IPS DF 4.7 (cell line): ENCODE measurements at regions not wholly inside any gene's neighbourhood (a gene's known extent, or its start where the extent isn't known, plus 50 kb on each side); places are given as distances from the start of the nearest gene placed in this dataset.
A peak's percentile ranks its signal among the peaks of the same experiment; 100 is the strongest.
"Not testable (repeated sequence)": the region's sequence is repeated elsewhere in the genome, so short reads cannot be mapped to it uniquely, and the experiment has no call there.

Source experiments
- DNase-seq: peaks from one replicate; pipeline ENCODE4 v3.0.0-alpha.2; 2013; ENCODE audit warnings: low spot score; ENCODE audit errors: extremely low read depth

DNA sequence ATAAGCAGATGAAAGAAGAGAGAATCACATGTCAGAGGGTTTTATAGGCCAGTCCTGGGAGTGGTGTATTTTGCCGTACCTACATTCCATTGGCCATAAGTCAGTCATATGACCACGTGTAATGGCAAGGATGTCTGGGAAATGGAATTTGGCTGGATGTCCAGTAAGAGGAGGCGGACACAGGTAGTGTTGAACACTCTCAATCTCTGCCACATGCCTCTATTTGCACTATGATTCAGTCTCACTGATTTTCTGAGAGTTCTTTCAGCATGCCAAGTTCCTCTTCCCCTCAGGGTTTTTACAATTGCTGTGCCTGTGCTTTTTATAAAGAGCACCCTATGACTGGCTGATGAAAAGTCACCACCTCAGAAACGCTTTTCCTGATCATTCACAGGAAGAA lies 164.2 kb upstream of the GPR101 start:
- no peak for DNase-seq

DNA sequence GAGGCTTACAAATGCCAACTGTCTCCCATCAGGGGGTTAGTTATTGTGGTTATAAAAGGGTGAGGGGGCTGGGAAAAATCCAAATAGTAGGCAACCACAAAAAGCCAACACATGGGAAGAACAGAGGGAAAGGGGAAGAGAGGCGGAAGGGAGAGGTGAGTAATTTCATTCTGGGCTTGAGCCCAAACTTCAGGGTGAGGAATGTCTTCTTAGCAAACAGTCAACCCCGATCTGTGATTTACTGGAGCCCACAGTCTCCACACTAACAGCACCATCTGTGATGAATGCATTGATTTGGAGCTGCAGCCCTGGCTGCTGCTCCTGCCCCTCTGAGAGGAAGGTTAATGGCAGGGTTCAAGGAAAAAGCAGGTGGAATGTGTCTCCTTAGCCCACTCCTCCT lies 162.2 kb upstream of the GPR101 start:
- no peak for DNase-seq

DNA sequence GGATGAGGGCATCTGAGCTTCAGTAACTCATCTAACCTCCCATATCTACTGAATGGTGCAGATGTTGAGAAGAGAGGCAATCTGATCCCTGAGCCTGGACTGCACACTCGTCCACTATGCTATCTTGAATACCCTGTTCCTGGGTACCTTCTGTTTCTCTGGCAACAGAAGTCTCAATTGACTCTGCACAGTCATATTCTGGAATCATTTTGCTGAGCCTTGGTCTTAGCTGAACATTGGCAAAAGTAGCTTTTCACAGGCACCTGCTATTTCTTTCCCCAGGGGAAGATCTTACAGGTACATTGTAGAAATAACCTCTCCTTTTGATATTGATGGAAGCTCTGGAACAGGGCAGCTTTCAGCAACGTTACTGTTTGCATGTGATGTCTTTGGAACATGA lies 161.5 kb upstream of the GPR101 start:
- DNase-seq = no peak

DNA sequence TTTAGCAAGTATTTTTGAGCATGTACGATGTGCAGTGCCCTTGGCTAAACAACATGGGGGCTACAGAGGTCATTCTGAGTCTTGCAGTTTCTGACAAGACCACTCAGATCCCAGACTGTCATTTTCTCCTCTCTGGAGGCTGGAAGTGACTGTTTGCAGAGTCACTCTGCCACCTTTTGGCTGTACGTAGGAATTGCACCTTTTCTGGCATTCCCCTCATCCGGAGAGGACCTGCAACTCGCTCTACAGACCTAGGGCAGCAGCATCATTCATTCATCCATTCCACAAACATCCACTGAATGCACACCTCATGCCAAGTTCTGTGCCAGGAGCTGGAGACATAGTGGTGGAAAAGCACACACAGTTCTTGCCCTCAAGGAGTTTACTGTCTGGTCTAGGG lies 160.4 kb upstream of the GPR101 start:
- DNase-seq = peak; percentile 14

DNA sequence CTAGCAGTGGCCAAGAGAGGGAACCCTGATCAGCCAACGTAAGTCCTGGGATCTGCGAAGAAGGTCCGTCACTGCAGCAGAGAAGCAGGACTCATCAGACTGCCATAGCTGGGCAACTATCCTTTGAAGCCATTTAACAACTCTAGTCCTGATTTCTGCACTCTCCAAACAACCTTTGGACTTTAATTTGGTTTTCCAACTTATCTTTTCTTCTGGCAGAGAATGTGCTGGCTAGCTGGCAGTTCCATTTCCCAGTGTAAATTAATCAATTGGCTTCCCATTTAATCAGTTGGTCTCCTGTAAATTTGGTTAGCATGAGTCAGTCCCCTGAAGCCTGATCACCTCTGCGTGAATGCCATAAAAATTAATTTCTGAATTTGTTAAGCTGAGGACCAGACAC lies 153.7 kb upstream of the GPR101 start:
- no peak for DNase-seq

DNA sequence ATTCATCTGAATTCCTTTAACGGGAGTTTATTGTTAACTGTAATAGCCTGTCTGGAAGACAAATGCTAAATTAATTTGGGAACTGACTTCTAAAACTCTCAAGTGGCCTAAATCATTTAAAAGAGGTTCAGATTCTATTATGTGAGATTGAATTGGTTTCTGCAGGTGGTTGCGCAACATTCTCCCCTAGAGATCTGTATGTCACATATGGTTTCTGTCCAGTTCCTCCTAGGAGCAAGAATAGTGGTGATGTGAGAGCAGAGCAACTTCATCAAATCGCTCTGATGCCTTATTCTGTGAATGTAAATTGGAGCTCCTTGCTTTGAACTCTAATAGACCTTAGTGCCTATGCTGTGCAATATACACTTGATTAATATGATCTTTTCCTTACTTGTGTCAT lies 144.6 kb upstream of the GPR101 start:
- no peak for DNase-seq

DNA sequence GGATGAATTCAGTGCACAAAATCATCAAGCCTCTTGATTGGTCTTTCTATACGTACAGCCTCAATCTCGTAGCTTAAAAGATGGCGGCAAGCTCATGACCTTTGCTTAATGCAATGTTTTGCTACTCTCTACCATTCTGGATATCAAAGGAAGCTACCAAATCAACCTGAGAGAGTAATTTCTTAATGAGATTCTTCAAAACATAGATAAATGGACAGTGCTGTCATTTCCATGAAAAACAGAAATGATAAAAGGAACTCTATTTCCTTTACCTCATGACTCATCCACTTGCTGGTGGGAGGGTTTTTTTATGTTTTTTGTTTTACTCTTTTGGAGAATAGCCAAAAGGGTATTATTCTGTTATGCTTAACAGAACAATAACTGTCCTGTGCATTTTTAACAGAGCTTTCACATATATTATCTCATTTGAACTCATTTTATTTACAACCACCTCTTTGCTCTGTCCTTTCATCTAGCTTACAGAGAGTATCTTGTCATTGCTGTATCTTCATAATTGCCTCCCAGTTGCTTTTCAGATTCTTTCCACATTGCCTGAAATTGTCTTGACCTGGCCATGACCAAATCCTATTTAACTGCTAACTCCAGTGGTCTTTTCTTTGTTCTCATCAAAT lies 138.6 kb upstream of the GPR101 start:
- DNase-seq = no peak

DNA sequence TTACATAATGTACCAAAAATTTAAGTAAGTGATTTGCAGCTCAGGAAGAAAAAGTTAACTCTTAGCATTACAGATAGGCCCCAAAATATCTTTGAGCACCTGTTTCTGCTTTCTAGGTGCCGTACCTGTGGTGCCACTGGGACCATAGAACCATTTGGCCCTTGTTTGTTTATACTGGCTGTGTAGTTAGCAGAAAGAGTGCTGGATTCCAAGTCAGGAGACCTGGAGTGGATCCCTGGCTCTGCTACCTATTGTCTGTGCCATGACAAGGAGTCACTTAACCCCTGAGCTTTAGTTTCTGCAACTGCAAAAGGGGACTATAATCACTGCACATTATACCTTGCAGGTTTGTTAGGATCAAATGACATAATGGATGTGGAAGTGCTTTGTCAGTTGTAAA lies 137.8 kb upstream of the GPR101 start:
- no peak for DNase-seq

DNA sequence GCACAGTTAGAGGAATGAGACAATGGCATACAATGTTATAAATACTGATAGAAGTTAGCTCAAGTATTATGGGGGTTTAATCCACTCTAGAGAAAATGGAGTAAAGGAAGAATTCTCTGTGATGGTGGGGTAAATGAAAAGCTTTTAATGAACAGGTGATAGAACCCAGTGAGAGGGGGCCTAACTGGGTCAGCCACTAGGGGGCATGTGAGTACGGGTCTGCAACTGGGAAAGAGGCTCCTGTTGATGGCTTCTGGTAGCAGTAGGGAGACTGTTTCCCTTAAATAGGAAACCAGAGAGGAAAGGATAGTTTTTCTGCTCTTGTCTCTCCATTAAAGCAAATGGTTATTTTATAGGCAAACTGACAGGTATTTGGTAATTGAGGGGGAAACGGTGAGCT lies 132.8 kb upstream of the GPR101 start:
- DNase-seq = no peak

DNA sequence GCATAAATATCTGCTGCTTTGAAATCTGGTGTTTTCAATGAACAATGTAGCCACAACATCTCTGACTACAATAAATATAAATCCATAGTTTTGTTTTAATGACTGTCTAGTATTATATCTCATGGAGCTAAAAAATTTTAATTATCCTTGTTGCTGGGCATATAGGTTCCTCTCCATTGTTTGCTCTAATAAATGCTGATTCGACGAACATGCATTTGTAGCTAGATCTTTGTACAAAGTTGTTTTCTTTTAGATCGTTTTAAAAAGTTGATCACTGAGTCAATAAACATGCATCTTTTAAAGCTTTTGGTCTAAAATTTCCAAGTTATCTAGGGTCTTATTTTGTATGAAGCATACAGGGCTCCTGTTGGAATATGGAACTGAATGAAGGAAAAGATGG lies 130.5 kb upstream of the GPR101 start:
- no peak for DNase-seq

DNA sequence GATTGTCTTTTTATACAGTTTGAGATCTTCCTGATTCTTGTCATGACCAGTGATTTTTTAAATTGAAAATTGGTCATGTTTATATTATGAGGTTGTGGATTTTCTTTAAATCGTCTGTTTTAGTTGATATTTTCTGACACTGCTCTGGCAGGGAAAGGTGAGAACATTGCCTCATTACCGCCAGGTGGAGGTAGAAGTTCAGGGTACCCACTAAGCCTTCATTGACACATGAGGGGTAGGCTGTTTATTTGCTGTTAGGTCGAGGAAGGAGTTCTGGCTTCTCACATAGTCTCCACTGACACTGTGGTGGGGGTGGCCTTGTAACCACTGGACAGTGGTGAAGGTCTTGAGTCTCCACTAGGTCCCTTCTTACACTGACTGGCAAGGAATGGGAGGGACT lies 117.6 kb upstream of the GPR101 start:
- DNase-seq = no peak

DNA sequence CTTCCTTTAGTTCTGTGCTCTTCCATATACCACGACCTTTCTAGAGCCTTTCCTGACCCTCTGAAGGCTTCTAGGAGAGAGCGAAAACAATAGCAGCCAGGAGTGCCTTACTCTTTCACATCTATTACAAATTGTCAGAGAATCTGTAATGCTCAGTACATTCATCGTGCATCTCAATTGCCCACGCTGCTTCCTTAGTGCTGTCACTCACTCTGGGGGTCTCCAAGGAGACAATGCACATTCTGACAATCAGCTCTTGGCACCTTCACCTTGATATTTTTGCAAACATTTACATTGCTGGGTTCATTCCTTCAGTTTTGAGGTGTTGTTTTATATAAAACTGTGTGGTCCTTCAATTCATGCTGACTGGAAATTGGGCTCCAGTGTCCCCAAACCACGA lies 110.1 kb upstream of the GPR101 start:
- DNase-seq = no peak

DNA sequence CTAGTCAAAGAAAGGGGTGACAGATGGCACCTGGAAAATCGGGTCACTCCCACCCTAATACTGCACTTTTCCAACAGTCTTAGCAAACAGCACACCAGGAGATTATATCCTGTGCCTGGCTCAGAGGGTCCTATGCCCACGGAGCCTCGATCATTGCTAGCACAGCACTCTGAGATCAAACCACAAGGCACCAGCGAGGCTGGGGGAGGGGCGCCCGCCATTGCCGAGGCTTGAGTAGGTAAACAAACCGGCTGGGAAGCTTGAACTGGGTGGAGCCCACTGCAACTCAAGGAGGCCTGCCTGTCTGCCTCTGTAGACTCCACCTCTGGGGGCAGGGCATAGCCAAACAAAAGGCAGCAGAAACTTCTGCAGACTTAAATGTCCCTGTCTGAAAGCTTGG lies 88.9 kb upstream of the GPR101 start:
- DNase-seq = not testable (repeated sequence)

DNA sequence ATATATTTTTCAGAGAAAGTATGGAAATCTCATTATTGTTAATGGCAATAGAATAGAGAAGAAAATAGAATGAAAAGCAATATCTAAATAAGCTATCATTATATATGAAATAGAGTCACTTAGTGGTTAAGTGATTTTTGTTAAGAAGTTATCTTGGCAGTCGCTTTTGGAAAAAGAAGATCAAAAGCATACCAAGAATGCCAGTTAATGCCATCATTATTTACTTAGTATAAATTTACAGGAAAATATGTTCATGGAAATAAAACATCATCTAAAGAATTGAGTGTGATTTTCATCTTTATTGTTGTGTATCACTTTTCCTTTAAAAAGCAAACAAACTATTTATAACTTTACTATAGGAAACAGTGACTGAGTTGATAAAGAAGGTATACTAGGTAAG lies 85.3 kb upstream of the GPR101 start:
- no peak for DNase-seq

DNA sequence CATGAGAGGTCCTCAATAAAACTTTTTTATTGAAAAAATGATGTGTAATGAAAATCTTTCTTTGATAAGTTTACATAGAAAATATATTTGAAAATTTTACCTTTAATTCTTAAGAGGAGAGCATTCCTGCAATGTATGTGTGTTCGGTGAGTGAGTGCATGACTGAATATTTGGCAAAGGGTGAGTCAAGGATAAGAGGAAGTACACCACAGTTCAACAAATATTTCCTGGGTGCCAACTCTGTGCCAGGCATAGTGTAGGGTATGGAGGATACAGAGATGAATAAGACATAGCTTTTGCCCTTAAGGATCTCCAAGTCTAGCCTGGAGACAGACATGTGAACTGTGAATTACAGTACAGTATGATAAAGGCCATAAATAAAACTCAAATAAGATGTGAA lies 84.7 kb upstream of the GPR101 start:
- DNase-seq = no peak

DNA sequence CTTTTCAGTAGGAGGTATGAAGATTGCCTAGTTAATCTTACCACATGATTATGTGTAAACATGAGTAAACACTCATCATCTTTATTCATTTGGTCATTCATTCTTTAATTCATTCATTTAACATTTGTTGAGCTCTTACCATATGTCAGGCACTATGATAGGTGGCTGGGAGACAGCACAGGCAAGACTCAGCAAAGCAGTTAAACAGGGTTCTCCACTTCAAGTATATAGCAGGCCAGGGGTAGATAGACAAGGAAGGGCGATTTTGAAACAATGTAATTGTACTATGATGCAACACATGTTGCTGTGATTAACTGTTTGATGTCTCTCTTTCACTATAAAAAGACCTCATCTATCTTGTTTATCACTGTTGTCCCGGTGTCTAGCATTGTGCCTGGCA lies 84.3 kb upstream of the GPR101 start:
- no peak for DNase-seq

DNA sequence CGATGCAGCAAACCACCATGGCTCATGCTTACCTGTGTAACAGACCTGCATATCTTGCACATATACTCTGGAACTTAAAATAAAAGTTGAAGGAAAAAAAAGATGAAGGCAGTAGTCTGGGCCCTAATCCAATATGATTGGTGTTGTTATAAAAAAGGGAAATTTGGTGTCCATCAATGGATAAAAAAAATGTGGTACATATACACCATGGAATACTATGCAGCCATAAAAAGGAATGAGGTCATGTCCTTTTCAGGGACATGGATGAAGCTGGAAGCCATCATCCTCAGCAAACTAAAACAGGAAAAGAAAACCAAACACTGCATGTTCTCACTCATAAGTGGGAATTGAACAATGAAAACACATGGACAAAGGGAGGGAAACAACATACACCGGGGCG lies 74.1 kb upstream of the GPR101 start:
- not testable (repeated sequence) for DNase-seq

DNA sequence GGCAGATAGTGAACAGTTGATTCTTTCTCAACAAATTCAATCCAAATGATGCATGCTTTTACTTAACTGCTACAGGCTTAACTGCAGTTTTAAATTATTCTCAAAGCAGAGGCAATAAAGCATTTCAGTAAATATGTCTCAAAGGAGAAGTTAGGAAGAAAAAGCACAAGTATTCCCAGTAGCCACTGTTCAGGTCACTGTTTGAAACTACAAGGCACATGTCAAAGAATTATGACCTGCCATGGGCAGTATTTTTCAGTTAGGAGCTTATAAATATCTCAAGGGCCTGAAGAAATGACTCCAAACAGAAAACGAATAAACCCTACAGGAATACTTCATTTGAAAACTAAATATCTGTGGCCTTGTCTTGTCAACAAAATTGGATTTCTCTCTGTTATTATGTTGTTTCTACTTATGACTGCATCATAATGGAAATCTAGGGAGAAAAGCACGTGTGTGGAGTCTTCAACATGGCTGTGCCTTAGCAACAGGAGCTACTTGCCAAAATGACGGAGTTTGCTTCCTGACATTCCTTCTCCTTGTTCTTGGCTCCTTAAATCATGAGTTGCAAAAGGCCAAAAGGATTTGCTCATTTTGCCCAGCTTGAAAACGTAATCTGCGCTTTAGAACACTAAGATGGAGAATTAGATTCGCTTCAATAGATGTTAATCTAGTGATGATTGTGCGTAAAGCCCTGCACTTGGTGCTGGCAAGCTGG lies 67.6 kb upstream of the GPR101 start:
- DNase-seq = no peak
